Smooth muscle cell (in vitro differentiated cells): ENCODE measurements at regions not wholly inside any gene's neighbourhood (a gene's known extent, or its start where the extent isn't known, plus 50 kb on each side); places are given as distances from the start of the nearest gene placed in this dataset.

Experiments
- DNase-seq: peaks from one replicate; lab custom pipeline; 2025; ENCODE audit not compliant: unreplicated experiment; lab: John Stamatoyannopoulos, UW
- H2AFZ ChIP-seq: fragments of 200-600 bp; sonication (generic); 2 replicates; pipeline ENCODE4 v1.6.0; 2016; ENCODE audit warnings: antibody characterized with exemption, low read depth, mild to moderate bottlenecking
- H3F3A ChIP-seq: fragments of 200-600 bp; sonication (generic); 2 replicates; pipeline ENCODE4 v1.6.0; 2017; ENCODE audit warnings: antibody characterized with exemption, low read depth
- H3K27ac ChIP-seq: fragments of 200-600 bp; sonication (generic); 2 replicates; pipeline ENCODE4 v1.5.1; 2016; ENCODE audit warnings: low read depth, mild to moderate bottlenecking
- H3K27me3 ChIP-seq: fragments of 200-600 bp; sonication (generic); 2 replicates; pipeline ENCODE4 v1.6.1; 2016; ENCODE audit warnings: low read depth, mild to moderate bottlenecking
- H3K36me3 ChIP-seq: fragments of 200-600 bp; sonication (generic); 2 replicates; pipeline ENCODE4 v1.5.1; 2016; ENCODE audit warnings: low read depth
- H3K4me1 ChIP-seq: fragments of 200-600 bp; sonication (generic); 2 replicates; pipeline ENCODE4 v1.5.1; 2016; ENCODE audit warnings: low read depth
- H3K4me2 ChIP-seq: fragments of 200-600 bp; sonication (generic); 2 replicates; pipeline ENCODE4 v1.6.0; 2016; ENCODE audit warnings: mild to moderate bottlenecking
- H3K4me3 ChIP-seq: fragments of 200-600 bp; sonication (generic); 2 replicates; pipeline ENCODE4 v1.5.1; 2016; ENCODE audit warnings: mild to moderate bottlenecking
- H3K79me2 ChIP-seq: fragments of 200-600 bp; sonication (generic); 2 replicates; pipeline ENCODE4 v1.6.0; 2016; ENCODE audit warnings: low read depth, mild to moderate bottlenecking
- H3K9ac ChIP-seq: fragments of 200-600 bp; sonication (generic); 2 replicates; pipeline ENCODE4 v1.6.0; 2016; ENCODE audit warnings: low read depth
- H3K9me3 ChIP-seq: fragments of 200-600 bp; sonication (generic); replicated peaks from 2 replicates; pipeline ENCODE4 v1.5.1; 2016; ENCODE audit warnings: low read depth
- H4K20me1 ChIP-seq: fragments of 200-600 bp; sonication (generic); 2 replicates; pipeline ENCODE4 v1.6.0; 2016; ENCODE audit warnings: low read depth
- CTCF ChIP-seq: fragments of 200-600 bp; sonication (generic); IDR thresholded peaks from 2 replicates; pipeline ENCODE4 v1.5.1; 2017; ENCODE audit warnings: borderline replicate concordance, mild to moderate bottlenecking, antibody characterized with exemption; ENCODE audit not compliant: insufficient read depth, poor library complexity, severe bottlenecking
- WGBS: methylation state at CpG from one replicate; pipeline ENCODE4 v1.1.7; 2016; ENCODE audit warnings: low lambda C conversion rate; 5-methylcytosine and 5-hydroxymethylcytosine counted together

GRCh38 chr4:180622254-180622653 lies 1620.9 kb upstream of the TENM3 start:
- Histone ChIP-seq H3K9me3 (no peaks in the 10 kb centered on the region), H4K20me1 (no peaks in the 10 kb centered on the region), H3K27me3 (no peaks in the 10 kb centered on the region), H3K36me3 (no peaks in the 10 kb centered on the region), H3K9ac (no peak overlapping the region), H3F3A (no peaks in the 10 kb centered on the region), H3K79me2 (no peaks in the 10 kb centered on the region), H2AFZ (no peak overlapping the region), H3K4me3 (no peak overlapping the region), H3K4me1 (no peaks in the 10 kb centered on the region), H3K4me2 (no peak overlapping the region), H3K27ac (no peak overlapping the region)
- 91% methylated on average over 3 of the region's 3 CpGs for WGBS
- no peak for DNase-seq
- no peak for TF ChIP-seq CTCF

GRCh38 chr4:180625653-180626052 lies 1617.5 kb upstream of the TENM3 start:
- H3K4me2 ChIP-seq = no peak overlapping the region
- DNase-seq = no peak
- H3K4me1 ChIP-seq = no peaks in the 10 kb centered on the region
- H4K20me1 ChIP-seq = no peaks in the 10 kb centered on the region
- no peak for TF ChIP-seq CTCF
- no peaks in the 10 kb centered on the region for H3K27me3 ChIP-seq
- no peaks in the 10 kb centered on the region for H3F3A ChIP-seq
- H3K79me2 ChIP-seq = no peaks in the 10 kb centered on the region
- no peaks in the 10 kb centered on the region for H3K36me3 ChIP-seq
- H3K4me3 ChIP-seq = no peak overlapping the region
- WGBS = 84% methylated on average over 3 of the region's 3 CpGs
- no peaks in the 10 kb centered on the region for H3K9me3 ChIP-seq
- H3K27ac ChIP-seq = no peak overlapping the region
- H3K9ac ChIP-seq = no peak overlapping the region
- no peak overlapping the region for H2AFZ ChIP-seq

DNA sequence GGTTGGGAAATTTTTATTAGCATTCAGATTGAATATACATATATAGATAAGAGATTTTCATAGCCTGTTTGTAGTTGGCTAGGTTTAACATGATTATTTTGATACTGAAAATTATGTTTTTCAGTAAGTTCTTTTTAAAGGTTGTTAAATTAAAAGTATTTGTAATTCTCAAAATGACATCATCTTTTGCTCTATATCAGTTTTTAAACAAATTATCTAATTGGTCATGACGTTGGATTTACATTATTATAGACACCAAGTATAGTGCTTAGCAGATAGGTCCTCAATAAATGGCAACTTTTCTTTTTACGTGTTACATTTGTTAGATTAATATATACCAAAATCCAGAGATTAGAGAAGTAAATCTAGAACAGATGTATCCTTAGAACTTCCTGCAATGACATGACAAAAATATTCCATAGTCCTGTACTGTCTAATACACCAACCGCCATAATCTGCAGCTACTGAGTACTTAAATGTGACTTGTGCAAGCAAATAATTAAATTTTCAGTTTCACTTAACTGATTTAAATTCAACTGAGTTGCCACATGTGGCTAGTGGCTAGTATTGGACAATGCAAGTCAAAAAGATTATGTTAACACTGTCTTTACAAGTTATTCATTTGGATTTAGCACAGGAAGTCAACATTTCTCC lies 1613.1 kb upstream of the TENM3 start:
- Histone ChIP-seq H3K27me3 (peaks cover 4% of the 10 kb centered on the region), H3K79me2 (no peaks in the 10 kb centered on the region), H3K36me3 (no peaks in the 10 kb centered on the region), H3K4me1 (no peaks in the 10 kb centered on the region), H3K9ac (no peak overlapping the region), H3K27ac (no peak overlapping the region), H2AFZ (no peak overlapping the region), H3K9me3 (no peaks in the 10 kb centered on the region), H4K20me1 (no peaks in the 10 kb centered on the region), H3K4me2 (no peak overlapping the region), H3K4me3 (no peak overlapping the region), H3F3A (no peaks in the 10 kb centered on the region)
- no peak for DNase-seq
- TF ChIP-seq CTCF = no peak
- 79% methylated on average over 3 of the region's 3 CpGs for WGBS

DNA sequence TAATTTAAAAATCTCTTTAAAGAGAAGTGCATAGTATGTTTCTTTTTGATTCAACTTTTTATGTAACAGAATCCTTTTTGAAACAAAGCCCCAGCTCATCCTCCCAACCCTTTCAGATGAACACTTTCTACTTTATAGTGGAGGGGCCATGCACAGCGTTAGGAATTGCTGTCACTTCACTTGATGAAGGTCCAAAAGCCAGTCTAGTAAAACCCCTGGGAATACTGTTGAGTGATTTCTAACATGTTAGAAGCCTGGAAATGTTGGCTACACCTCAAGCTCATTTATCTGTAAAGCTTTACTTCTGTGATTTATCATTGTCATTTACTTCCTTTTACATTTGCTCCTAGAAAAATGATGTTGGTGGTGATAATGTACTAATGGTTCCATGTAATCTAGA lies 1608.9 kb upstream of the TENM3 start:
- Histone ChIP-seq H3K79me2 (no peaks in the 10 kb centered on the region), H4K20me1 (no peaks in the 10 kb centered on the region), H3K36me3 (no peaks in the 10 kb centered on the region), H3F3A (no peaks in the 10 kb centered on the region), H3K9me3 (no peaks in the 10 kb centered on the region), H3K27me3 (peaks cover 4% of the 10 kb centered on the region), H3K4me3 (no peak overlapping the region), H2AFZ (no peak overlapping the region), H3K4me2 (no peak overlapping the region), H3K4me1 (no peaks in the 10 kb centered on the region), H3K9ac (no peak overlapping the region), H3K27ac (no peak overlapping the region)
- DNase-seq = no peak
- no peak for TF ChIP-seq CTCF
- WGBS = 86% methylated on average over 1 of the region's 1 CpG
